Activated CD8-positive, alpha-beta memory T cell treated with anti-CD3 and anti-CD28 coated beads for 36 hours (primary cell): ENCODE measurements at regions not wholly inside any gene's neighbourhood (a gene's known extent, or its start where the extent isn't known, plus 50 kb on each side); places are given as distances from the start of the nearest gene placed in this dataset.
"Not testable (repeated sequence)": the region's sequence is repeated elsewhere in the genome, so short reads cannot be mapped to it uniquely, and the experiment has no call there.

Source experiments
- CTCF ChIA-PET: fragments of 350-600 bp; sonication (Branson Sonifier 250); formaldehyde crosslinking; loops from one replicate; lab custom pipeline; 2021; ENCODE audit warnings: antibody characterized with exemption; lab: Charles Lee
- POLR2A ChIA-PET: fragments of 350-600 bp; sonication (Branson Sonifier 250); formaldehyde crosslinking; loops from one replicate; lab custom pipeline; 2021; ENCODE audit warnings: antibody characterized with exemption; lab: Charles Lee

- ChIA-PET CTCF (no interaction called here), POLR2A (no interaction called here)
Observed at GRCh38 chr3:193821151-193821668, 228.2 kb downstream of the OPA1 start.

DNA sequence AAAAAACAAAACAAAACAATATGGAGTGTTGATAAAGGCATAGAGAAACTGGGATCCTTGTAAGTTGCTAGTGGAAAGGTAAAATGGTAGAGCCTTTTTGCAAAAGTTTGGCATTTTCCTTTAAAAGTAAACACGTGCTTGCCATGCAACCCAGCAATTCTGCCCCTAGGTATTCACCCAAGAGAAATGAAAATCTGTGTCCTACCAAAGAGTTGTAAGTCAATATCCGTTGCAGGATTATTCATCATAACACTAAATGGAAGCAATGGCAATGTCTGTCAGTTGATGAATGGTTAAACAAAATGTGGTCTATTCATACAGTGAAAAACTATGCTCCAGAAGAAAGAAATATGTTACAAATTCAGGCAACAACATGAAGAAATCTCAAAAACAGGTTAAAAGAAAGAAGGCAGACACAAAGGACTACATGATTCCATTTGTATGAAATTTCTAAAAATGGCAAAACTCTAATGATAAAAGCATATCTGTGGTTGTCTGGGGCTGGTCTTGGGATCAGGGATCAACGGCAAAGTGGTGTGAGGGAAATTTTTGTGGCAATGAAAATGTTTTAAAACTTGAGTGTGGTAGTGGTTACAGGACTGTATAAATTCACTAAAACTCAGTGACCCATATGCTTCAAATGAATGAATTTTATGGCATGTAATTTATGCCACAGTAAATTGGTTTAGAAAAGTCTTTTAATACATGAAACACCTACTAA, 229.6 kb downstream of the OPA1 start:
- ChIA-PET CTCF (no interaction called here), POLR2A (no interaction called here)

DNA sequence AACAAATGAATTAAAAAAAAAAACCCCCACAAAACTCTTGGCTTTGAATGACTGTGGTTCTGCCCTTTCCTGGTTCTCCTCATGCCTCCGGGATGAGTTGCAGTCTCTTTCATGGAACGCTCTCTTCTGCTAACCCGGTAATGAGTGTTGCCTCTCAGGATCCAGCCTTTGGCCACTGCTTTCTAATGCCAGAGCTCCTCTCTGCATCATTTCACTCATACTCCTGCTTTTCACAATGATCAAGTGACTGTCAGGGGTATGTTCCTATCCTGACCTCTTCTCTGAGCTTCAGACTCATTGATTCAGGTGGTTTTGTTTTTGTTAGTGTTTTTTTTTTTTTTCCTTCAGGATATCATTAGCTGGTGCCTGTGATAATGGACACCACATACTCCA, 230.2 kb downstream of the OPA1 start:
- POLR2A ChIA-PET, CTCF ChIA-PET: not testable (repeated sequence)

GRCh38 chr3:193824365-193824764, 231.4 kb downstream of the OPA1 start:
- ChIA-PET POLR2A (no interaction called here), CTCF (no interaction called here)

DNA sequence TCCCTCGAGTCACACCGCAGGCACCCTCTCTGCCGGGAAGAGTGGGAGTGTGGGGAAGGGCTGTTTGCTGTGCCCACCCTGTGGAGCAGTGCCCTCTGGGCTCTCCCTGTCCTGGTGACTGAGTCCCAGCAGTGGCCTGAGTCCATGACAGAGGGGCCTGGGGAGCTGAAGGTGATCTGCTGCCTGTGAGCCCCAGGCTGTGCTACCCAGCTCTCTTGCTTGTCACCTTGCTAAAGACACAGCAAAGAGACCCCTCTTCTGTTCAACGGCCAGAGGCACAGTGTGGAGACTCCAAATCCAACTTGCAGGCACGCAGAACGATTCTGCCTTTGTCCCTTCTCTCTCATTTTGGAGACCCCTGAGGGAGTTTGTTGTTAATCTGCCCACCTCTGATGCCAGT, 232.6 kb downstream of the OPA1 start:
- ChIA-PET POLR2A (no interaction called here), CTCF (no interaction called here)

DNA sequence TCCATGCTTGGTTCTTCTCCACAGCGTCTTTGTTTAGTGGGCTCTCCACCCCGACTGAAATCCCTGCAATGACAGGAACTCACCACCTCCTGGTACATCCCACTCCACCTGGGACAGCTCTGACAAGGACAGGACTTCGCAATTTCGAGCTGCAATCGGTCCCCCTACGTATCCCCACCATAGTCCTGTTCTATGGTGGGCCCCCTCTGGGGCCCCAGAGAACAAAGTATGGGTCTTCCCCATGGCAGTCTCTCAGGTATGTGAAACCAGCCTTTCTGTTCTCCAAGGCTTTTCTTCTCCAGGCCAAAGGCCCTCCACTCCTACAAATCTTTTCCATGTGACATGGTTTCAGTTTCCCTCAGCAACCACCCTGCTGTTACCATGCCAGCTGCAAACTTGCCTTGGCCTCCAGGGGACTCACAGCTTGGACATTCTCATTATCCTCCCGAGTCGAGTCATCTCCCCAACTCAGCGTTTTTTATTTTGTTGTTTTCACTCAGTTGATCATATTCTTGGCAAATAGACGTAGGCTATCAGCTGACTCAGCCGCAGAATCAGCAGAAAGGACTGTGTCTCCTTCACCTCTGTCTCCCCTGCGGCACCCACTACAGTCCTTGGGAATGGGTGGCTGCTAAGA, 233.3 kb downstream of the OPA1 start:
- POLR2A ChIA-PET: no interaction called here

GRCh38 chr3:193827040-193827669, 234.1 kb downstream of the OPA1 start:
- POLR2A ChIA-PET: no interaction called here
- CTCF ChIA-PET: no interaction called here

More for the DNA sequence above, 233.3 kb downstream of the OPA1 start:
- CTCF ChIA-PET: no interaction called here

GRCh38 chr3:193827871-193828270, 234.9 kb downstream of the OPA1 start:
- ChIA-PET POLR2A (no interaction called here), CTCF (no interaction called here)

- ChIA-PET POLR2A (no interaction called here), CTCF (no interaction called here)
Observed at GRCh38 chr3:193828477-193828876, 235.5 kb downstream of the OPA1 start.

DNA sequence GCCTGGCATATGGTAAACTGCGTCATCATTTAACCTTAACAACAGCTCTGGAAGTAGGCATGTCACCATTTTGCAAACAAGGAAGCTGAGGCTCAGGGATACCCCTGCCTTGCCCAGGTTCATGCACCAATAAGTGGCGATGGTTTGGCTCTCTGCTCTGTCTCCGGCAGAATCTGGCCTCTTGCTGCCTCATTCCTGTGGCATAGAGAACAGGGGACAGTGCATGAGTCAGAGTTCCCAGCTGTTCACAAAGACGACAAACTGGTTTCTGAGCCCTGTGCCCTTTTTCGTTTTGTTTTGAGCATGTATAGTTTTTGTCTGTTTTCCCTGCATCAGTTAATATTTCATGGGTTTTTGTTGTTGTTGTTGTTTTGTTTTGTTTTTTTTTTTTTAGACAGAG, 236.8 kb downstream of the OPA1 start:
- CTCF ChIA-PET: no interaction called here
- POLR2A ChIA-PET: no interaction called here

- POLR2A ChIA-PET: no interaction called here
- CTCF ChIA-PET: no interaction called here
Observed at GRCh38 chr3:193830791-193831191, 237.8 kb downstream of the OPA1 start.

DNA sequence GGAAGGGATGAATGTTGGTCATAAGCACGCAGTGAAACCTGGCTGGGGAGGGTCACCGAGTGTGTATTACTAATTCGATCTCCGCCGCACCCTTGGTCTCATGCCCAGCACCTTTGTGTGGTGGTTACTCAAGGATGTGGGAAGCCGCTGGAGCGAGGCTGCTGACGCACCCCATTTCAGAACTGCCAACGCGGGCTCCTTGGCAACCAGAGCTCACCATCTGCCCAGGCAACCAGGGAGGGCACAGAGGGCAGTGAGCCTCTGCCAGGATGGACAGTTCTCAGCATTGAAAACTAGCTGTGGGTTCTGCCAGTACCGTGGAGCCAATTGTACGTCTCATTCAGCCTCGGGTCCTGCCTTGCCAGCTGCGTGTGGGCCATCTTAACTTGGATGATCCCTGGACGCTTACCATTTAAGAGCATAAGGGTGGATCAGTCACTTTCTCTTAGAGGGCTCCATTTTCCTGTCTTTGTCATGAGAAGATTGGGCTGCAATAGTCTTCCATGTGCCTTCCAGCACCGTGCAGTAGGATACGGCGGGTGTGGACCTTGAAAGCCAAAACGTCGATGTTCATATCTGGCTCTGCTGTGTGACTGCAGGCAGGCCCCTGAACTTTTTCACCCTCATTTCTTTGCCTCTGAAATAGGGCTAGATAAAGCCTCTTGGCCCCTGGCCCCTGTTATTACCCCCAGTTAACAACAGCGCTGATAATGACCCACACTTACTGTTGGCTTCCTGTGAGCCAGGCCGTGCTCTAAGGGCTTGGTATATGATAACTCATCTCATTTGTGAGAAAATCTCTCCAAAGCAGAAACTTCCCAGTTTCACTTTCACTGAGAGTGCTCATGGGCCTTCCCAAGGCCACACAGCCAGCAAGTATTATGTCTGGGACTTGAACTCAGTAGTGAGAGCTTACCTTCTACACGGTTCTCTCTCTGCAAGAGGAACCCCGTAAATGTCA, 238.8 kb downstream of the OPA1 start:
- POLR2A ChIA-PET: no interaction called here
- CTCF ChIA-PET: no interaction called here

DNA sequence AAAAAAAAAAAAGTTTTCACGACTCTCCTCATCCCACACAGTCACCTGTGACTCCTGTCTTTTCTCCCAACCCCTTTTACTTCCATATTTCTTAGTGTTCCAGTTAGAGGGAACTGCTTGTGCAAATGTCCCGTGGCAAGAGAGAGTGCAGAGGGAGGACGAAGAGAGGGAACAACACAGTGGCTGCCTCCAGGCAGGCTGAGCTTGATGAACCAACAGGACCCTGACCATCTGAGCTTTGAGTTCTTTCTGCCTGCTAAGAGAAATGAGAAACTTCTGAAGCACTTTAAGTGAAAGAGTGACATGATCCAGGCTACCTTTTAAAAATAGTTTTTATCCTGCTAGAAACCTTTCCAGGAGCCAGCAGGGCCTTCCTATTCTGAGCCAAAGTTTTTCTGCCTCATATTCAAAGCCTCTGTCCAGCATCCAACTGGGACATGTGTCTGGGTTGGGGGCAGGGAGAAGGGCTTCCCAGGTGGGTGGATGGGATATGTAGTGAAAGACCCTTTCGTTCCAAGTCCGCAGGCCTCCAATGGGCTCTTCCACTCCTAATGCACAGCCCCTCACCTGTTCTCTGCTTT, 239.9 kb downstream of the OPA1 start:
- ChIA-PET CTCF (no interaction called here), POLR2A (no interaction called here)

- ChIA-PET CTCF (no interaction called here), POLR2A (no interaction called here)
Observed at GRCh38 chr3:193833592-193833991, 240.6 kb downstream of the OPA1 start.

GRCh38 chr3:193835414-193835813, 242.4 kb downstream of the OPA1 start:
- POLR2A ChIA-PET: no interaction called here
- CTCF ChIA-PET: interaction anchor here (0.6 kb wide), 1 partner anchor 148 kb away, joined by 3 read pairs; no protein-coding TSS in a partner anchor

GRCh38 chr3:193836511-193836910, 243.5 kb downstream of the OPA1 start:
- POLR2A ChIA-PET: no interaction called here

DNA sequence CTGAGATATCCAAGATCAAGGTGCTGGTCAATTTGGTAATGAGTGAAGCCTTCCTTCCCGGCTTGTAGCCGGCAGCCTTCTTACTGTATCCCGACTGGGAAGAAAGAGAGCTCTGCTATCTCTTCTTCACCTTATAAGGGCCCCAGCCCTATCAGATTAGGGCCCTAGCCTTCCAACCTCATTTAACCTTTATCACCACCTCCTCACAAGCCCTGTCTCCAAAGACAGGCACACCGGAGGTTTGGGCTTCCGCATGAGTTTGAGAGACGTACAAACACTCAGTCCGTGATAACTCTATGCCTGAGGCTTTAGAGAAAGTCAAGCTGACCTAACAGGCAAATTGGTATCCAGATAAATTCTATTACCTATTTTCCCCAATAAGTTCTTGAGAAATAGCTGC, 243.9 kb downstream of the OPA1 start:
- ChIA-PET CTCF (no interaction called here), POLR2A (no interaction called here)

More at GRCh38 chr3:193836511-193836910, 243.5 kb downstream of the OPA1 start:
- CTCF ChIA-PET: no interaction called here

GRCh38 chr3:193837347-193837827, 244.4 kb downstream of the OPA1 start:
- POLR2A ChIA-PET: no interaction called here
- CTCF ChIA-PET: no interaction called here

- CTCF ChIA-PET: no interaction called here
- POLR2A ChIA-PET: no interaction called here
Observed at GRCh38 chr3:193840111-193840641, 247.2 kb downstream of the OPA1 start.
